GM12865 (cell line): ENCODE measurements at regions not wholly inside any gene's neighbourhood (a gene's known extent, or its start where the extent isn't known, plus 50 kb on each side); places are given as distances from the start of the nearest gene placed in this dataset.

Source experiments
- DNase-seq: peaks from one replicate; pipeline ENCODE4 v3.0.0; 2010; ENCODE audit warnings: low read depth
- H3K4me3 ChIP-seq: 2 replicates; pipeline ENCODE4 v1.5.1; 2011; ENCODE audit warnings: mild to moderate bottlenecking, low read depth, low read length, control low read depth
- TF ChIP-seq, protein P1 (sequence below): IDR thresholded peaks from 2 replicates; pipeline ENCODE4 v1.5.1; 2011; ENCODE audit warnings: low read length, control low read depth, low read depth, inconsistent platforms; ENCODE audit not compliant: insufficient read depth; ENCODE audit errors: missing control alignments

DNA sequence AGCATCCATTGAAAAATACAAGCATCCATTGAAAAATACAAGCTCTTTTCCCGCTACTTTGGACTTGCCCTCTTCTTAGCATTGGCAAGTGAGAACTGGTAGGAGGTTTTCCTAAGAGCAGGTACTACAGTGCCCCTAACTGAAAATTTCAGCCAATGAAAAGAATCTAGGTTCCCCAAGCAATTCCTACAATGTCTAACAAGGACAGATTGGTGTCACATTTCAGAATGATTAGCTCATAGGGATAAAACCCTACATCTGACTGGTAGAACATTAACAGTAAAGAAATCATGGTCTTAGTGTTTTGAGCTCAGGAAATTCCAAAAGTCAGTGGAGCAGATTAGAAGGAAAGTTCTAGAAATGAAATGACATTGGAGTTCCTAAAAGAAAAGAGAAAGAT is 68.6 kb upstream of the QRFPR start:
- no peak for DNase-seq
- TF ChIP-seq, protein P1, sequence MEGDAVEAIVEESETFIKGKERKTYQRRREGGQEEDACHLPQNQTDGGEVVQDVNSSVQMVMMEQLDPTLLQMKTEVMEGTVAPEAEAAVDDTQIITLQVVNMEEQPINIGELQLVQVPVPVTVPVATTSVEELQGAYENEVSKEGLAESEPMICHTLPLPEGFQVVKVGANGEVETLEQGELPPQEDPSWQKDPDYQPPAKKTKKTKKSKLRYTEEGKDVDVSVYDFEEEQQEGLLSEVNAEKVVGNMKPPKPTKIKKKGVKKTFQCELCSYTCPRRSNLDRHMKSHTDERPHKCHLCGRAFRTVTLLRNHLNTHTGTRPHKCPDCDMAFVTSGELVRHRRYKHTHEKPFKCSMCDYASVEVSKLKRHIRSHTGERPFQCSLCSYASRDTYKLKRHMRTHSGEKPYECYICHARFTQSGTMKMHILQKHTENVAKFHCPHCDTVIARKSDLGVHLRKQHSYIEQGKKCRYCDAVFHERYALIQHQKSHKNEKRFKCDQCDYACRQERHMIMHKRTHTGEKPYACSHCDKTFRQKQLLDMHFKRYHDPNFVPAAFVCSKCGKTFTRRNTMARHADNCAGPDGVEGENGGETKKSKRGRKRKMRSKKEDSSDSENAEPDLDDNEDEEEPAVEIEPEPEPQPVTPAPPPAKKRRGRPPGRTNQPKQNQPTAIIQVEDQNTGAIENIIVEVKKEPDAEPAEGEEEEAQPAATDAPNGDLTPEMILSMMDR, result no peak
- no peak overlapping the region for H3K4me3 ChIP-seq

DNA sequence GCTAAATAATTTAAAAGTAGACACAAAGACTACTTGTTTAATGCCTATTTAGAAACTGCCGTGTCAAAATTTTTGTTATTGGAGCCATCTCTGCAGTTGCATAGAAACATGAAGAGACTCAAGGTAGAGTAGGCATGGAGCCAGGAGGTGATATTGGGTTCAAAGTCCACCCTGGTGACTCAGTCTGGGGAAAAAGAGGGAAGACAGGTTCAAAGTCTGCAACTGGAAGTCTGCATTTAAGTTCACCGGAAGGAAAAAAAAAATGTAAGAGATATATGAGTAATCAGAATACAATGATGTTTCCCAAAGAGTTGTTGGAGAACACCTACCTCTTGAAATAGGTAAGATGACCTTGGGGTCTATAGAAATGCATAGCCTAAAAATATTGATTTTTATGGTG is 67.4 kb upstream of the QRFPR start:
- no peak overlapping the region for H3K4me3 ChIP-seq
- no peak for DNase-seq
- TF ChIP-seq, protein P1, result no peak

DNA sequence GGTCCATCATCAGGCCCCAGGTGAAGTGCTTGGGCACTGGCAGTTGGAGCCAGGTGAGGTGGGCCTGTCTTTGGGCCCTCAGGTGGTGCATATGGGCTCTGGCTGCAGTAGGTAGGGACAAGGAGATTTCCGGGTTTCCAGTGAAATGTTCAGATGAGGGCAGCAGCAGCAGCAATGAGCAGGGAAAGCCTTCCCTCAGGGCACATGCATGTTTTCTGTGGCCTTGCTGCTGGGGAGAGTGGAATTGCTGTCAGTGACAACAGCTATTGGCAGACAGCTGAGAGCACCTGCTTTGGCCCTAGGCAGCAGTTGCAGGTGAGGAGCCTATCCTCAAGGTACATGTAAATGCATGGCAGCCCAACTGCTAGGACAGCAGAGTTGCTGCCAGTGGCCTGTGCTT is 58.9 kb upstream of the QRFPR start:
- TF ChIP-seq, protein P1, result no peak
- H3K4me3 ChIP-seq, result no peak overlapping the region
- no peak for DNase-seq
